ENCODE measurements at regions not wholly inside any gene's neighbourhood (a gene's known extent, or its start where the extent isn't known, plus 50 kb on each side); places are given as distances from the start of the nearest gene placed in this dataset.

DNA sequence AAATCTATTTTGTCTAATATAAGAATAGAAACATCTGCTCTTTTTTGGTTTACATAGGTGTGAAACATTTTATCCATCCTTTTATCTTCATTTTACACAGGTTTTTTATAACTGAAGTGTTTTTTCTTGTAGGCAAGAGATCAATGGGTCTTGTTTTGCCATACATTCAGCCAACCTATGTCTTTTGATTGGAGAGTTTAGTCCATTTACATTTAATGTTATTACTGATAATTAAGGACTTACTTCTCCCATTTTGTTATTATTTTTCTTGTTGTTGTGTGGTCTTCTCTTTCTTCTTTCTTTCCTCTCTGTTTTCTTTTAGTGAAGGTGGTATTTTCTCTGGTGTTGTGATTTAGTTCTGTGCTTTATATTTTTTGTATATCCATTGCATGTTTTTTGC lies 785.3 kb downstream of the ARAP2 start:
- TF ChIP-seq, protein P1, sequence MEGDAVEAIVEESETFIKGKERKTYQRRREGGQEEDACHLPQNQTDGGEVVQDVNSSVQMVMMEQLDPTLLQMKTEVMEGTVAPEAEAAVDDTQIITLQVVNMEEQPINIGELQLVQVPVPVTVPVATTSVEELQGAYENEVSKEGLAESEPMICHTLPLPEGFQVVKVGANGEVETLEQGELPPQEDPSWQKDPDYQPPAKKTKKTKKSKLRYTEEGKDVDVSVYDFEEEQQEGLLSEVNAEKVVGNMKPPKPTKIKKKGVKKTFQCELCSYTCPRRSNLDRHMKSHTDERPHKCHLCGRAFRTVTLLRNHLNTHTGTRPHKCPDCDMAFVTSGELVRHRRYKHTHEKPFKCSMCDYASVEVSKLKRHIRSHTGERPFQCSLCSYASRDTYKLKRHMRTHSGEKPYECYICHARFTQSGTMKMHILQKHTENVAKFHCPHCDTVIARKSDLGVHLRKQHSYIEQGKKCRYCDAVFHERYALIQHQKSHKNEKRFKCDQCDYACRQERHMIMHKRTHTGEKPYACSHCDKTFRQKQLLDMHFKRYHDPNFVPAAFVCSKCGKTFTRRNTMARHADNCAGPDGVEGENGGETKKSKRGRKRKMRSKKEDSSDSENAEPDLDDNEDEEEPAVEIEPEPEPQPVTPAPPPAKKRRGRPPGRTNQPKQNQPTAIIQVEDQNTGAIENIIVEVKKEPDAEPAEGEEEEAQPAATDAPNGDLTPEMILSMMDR (conservative IDR thresholded peaks at IDR 0.05; ENCODE audit: low read length): no peak
- DNase-seq (ENCODE audit: low read depth): no peak
- no peak overlapping the region for H3K4me3 ChIP-seq (ENCODE audit: low read length)

DNA sequence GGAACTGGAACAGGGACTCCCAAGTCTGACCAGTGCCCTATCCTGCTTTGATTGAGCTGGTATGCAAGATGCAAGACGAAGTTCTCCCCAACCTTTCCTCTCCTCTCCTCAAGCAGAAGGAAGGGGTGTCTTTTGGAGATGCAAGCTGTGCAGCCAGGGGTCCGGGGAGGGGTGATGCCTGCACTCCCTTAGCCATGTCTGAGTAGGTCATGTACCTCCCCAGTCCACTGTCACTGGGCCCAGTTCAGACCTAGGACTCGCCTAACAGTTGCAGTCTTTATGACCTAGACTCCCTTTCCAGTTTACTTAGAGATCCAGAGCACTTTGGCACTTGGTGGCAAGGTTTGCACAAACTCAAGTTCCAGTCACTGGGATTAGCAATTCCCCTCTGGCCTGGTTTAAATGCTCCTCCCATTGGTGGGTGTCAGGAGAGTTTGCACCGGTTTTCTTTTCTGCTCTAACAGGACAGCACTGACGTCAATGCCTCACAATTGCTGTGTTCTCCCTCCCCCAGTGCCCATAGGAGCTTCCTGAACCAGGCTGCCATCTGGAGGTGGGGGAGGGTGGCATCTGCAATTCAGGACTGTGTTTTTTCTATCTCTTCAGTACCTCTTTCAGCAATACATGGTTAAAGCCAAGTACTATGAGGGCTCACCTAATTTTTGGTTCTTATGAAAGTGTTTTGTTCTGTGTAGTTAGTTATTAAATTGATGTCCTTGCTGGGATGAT lies 782.2 kb downstream of the ARAP2 start:
- TF ChIP-seq, protein P1 (conservative IDR thresholded peaks at IDR 0.05; ENCODE audit: low read length): no peak
- no peak overlapping the region for H3K4me3 ChIP-seq (ENCODE audit: low read length)
- DNase-seq (ENCODE audit: low read depth): no peak

DNA sequence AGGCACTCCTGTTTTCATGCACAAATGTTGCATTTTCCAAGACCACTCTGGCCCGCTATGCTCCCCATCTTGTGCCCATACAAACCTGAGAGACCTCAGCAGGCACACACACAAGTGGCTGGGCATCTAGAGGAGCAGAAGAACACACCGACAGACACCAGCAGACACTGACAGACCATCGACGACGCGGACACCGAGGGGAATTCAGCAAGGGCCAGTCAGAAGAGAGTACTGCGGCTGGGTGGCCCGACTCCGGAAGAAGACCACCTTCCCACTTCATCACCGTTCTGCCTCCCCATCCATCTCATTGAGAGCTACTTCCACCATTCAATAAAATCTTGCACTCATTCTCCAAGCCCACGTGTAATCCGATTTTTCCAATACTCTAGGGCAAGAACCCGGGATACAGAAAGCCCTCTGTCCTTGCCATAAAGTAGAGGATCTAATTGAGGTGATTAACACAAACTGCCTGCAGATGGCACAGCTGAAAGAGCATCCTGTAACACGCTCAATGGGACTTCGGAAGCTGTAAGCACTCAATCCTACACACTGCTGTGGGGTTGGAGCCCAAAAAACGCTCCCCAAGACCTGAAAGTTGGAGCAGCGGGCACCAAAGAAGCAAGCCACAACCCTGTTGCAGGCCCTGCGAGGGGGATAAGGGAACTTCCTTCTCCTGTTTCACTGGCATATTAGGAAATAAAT lies 780.9 kb downstream of the ARAP2 start:
- no peak overlapping the region for H3K4me3 ChIP-seq (ENCODE audit: low read length)
- TF ChIP-seq, protein P1 (conservative IDR thresholded peaks at IDR 0.05; ENCODE audit: low read length): no peak
- no peak for DNase-seq (ENCODE audit: low read depth)

DNA sequence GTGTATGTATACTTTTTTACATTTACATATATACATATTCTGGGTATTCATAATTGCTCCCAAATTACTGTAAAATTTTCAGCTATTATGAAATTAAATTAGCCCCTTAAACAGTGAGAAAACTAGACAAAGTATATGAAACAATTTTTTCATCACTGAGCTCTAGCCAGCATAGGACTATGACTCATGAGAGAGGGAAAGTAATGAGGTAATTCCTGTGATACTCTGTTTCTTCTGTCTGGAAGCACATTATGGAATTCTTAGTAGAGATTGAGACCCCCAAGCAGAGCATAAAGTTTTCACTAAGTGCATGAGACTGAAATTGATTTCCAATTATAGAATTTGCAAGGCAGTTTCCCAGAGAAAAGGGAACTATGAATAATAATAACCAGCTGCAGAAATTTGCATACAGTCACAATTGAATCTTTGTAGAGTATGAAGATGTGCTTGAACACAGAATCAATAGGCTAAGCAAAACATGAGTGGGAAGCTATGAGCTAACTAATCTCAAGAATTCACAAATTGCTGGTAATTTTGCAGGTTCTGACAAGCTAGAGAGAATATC lies 779.3 kb downstream of the ARAP2 start:
- DNase-seq (ENCODE audit: low read depth): no peak
- no peak overlapping the region for H3K4me3 ChIP-seq (ENCODE audit: low read length)
- TF ChIP-seq, protein P1 (conservative IDR thresholded peaks at IDR 0.05; ENCODE audit: low read length): no peak

DNA sequence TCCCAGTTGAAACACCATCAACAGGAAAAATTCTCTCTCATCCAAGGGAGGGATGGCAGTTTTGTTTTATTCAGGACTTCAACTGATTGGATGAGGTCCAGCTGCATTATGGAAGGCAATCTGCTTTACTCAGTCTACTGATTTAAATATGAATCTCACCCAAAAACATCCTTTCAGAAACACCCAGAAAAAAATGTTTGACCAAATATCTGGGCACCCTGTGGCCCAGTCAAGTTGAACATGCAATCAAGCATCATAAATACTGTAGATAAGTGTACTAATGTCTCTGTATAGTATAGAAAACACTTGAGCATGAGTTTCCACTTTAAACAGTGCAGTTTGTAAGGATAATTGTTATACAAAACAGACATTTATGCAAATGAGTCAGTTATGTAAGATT lies 753.2 kb downstream of the ARAP2 start:
- H3K4me3 ChIP-seq (ENCODE audit: low read length): no peak overlapping the region
- TF ChIP-seq, protein P1 (conservative IDR thresholded peaks at IDR 0.05; ENCODE audit: low read length): no peak

DNA sequence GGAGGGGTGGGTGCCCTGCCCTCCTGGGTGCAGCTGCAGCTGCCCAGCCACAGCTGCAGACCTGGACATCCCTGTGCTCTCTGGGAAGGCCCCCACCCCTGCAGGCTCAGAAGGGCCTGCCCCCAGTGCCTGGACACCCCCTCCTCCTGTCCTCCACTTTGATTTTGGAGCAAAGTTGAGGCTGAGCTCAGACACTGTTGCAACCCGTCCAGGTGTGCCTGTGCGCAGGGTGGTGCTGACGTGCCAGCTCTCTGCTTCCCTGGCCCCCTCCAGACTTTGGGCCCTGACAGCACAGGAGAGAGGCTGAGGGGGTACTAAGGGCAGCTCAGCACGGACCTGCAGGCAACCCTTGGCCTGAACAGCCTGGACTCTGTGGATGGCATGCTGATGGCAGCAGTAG lies 750.3 kb downstream of the ARAP2 start:
- no peak overlapping the region for H3K4me3 ChIP-seq (ENCODE audit: low read length)
- DNase-seq (ENCODE audit: low read depth): no peak
- TF ChIP-seq, protein P1 (conservative IDR thresholded peaks at IDR 0.05; ENCODE audit: low read length): no peak

More for the DNA sequence above, 753.2 kb downstream of the ARAP2 start:
- no peak for DNase-seq (ENCODE audit: low read depth)
